IMR-90 (cell line): ENCODE measurements at regions not wholly inside any gene's neighbourhood (a gene's known extent, or its start where the extent isn't known, plus 50 kb on each side); places are given as distances from the start of the nearest gene placed in this dataset.

Experiments
- ATAC-seq: fragments of 200-7000 bp; cut with Tn5 transposase; 2 replicates; pipeline ENCODE4 v1.9.1; 2020; ENCODE audit warnings: low read depth, mild to moderate bottlenecking, moderate library complexity
- BruUV-seq: library from RNA; stranded (reverse); fragments of 400-500 nt; replicated peaks from 2 replicates; lab custom pipeline; 2021; lab: Mats Ljungman, UMichigan
- CTCF ChIA-PET: fragments of 300-600 bp; formaldehyde crosslinking; extraction: SDS; loops from one replicate; lab custom pipeline; 2021; ENCODE audit warnings: antibody characterized with exemption; lab: Yijun Ruan, JAX
- POLR2A ChIA-PET: fragments of 300-600 bp; sonication (Branson Sonifier 250); formaldehyde crosslinking; loops from one replicate; lab custom pipeline; 2022; ENCODE audit warnings: antibody characterized with exemption; ENCODE audit not compliant: unreplicated experiment; lab: Charles Lee
- DNase-seq: peaks from one replicate; pipeline ENCODE4 v3.0.0; 2013
- H2AFZ ChIP-seq: replicated peaks from 2 replicates; pipeline ENCODE3; 2013; ENCODE audit warnings: low read length, mild to moderate bottlenecking; ENCODE audit not compliant: poor library complexity
- H2AK5ac ChIP-seq: 2 replicates; pipeline ENCODE4 v1.6.1; 2013; ENCODE audit warnings: low read depth, low read length, inconsistent platforms
- H2AK9ac ChIP-seq: replicated peaks from 2 replicates; pipeline ENCODE3; 2013; ENCODE audit warnings: mild to moderate bottlenecking, low read depth, low read length, moderate library complexity; ENCODE audit not compliant: poor library complexity
- H2BK120ac ChIP-seq: 2 replicates; pipeline ENCODE4 v1.6.1; 2013; ENCODE audit warnings: low read depth, low read length, inconsistent platforms
- H2BK15ac ChIP-seq: 3 replicates; pipeline ENCODE4 v1.6.1; 2013; ENCODE audit warnings: low read depth, low read length, inconsistent platforms
- H2BK20ac ChIP-seq: 2 replicates; pipeline ENCODE4 v1.6.1; 2013; ENCODE audit warnings: low read depth, mild to moderate bottlenecking, inconsistent platforms, low read length, moderate library complexity
- H2BK5ac ChIP-seq: 2 replicates; pipeline ENCODE4 v1.6.1; 2013; ENCODE audit warnings: mild to moderate bottlenecking, low read depth, low read length, inconsistent platforms; ENCODE audit not compliant: poor library complexity, severe bottlenecking
- H3K14ac ChIP-seq: replicated peaks from 2 replicates; pipeline ENCODE4 v1.6.1; 2013; ENCODE audit warnings: low read depth, low read length, inconsistent platforms
- H3K18ac ChIP-seq: 2 replicates; pipeline ENCODE4 v1.6.1; 2013; ENCODE audit warnings: low read depth, low read length, control low read depth
- H3K23ac ChIP-seq: 2 replicates; pipeline ENCODE4 v1.6.1; 2013; ENCODE audit warnings: low read depth, low read length, inconsistent platforms
- H3K27ac ChIP-seq: 2 replicates; pipeline ENCODE4 v1.5.1; 2013; ENCODE audit warnings: mild to moderate bottlenecking, control low read depth, low read length; ENCODE audit not compliant: insufficient read depth
- H3K27me3 ChIP-seq: 2 replicates; pipeline ENCODE4 v1.6.1; 2013; ENCODE audit warnings: low read length; ENCODE audit not compliant: control insufficient read depth, insufficient read depth
- H3K36me3 ChIP-seq: 2 replicates; pipeline ENCODE4 v1.6.1; 2013; ENCODE audit warnings: low read length, mixed read lengths; ENCODE audit not compliant: control insufficient read depth, insufficient read depth
- H3K4ac ChIP-seq: 2 replicates; pipeline ENCODE4 v1.6.1; 2013; ENCODE audit warnings: low read depth, low read length, inconsistent platforms
- H3K4me1 ChIP-seq: 2 replicates; pipeline ENCODE4 v1.6.1; 2013; ENCODE audit warnings: low read length, mixed read lengths; ENCODE audit not compliant: control insufficient read depth, insufficient read depth
- H3K4me2 ChIP-seq: 2 replicates; pipeline ENCODE4 v1.6.1; 2013; ENCODE audit warnings: low read depth, mild to moderate bottlenecking, control low read depth, low read length, moderate library complexity
- H3K4me3 ChIP-seq: 2 replicates; pipeline ENCODE4 v1.5.1; 2013; ENCODE audit warnings: low read depth, mild to moderate bottlenecking, control low read depth, low read length, moderate library complexity; ENCODE audit not compliant: insufficient read depth
- H3K56ac ChIP-seq: 2 replicates; pipeline ENCODE4 v1.6.1; 2013; ENCODE audit warnings: low read length, inconsistent platforms; ENCODE audit not compliant: insufficient read depth; ENCODE audit errors: extremely low read depth
- H3K79me1 ChIP-seq, 2 experiments: 2 replicates each; pipeline ENCODE4 v1.6.1; 2013; ENCODE audit warnings: low read length in 2 of 2, inconsistent platforms in 1 of 2, low read depth in 1 of 2
- H3K9ac ChIP-seq: 2 replicates; pipeline ENCODE4 v1.6.1; 2013; ENCODE audit warnings: low read depth, low read length, control low read depth
- H3K9me1 ChIP-seq: 2 replicates; pipeline ENCODE4 v1.6.1; 2013; ENCODE audit warnings: low read length, inconsistent platforms; ENCODE audit not compliant: insufficient read depth
- H3K9me3 ChIP-seq: 2 replicates; pipeline ENCODE4 v1.6.1; 2013; ENCODE audit warnings: low read length; ENCODE audit not compliant: control insufficient read depth, insufficient read depth
- H4K20me1 ChIP-seq: 2 replicates; pipeline ENCODE4 v1.6.1; 2013; ENCODE audit warnings: low read length, inconsistent platforms; ENCODE audit not compliant: insufficient read depth
- H4K5ac ChIP-seq: 2 replicates; pipeline ENCODE4 v1.6.1; 2013; ENCODE audit warnings: mild to moderate bottlenecking, low read depth, low read length, control low read depth
- H4K8ac ChIP-seq, 2 experiments: 2 replicates each; pipeline ENCODE4 v1.6.1; 2013; ENCODE audit warnings: low read depth in 2 of 2, low read length in 2 of 2, control low read depth in 1 of 2, inconsistent platforms in 1 of 2
- H4K91ac ChIP-seq: 2 replicates; pipeline ENCODE4 v1.6.1; 2013; ENCODE audit warnings: low read depth, low read length, inconsistent platforms; ENCODE audit not compliant: insufficient read depth
- BHLHE40 ChIP-seq: fragments of 150-350 bp; IDR thresholded peaks from 2 replicates; pipeline ENCODE4 v1.6.1; 2016; ENCODE audit warnings: mild to moderate bottlenecking, low read depth, low read length
- MAFK ChIP-seq: IDR thresholded peaks from 2 replicates; pipeline ENCODE4 v1.6.1; 2012; ENCODE audit warnings: low read depth, low read length, improper control_type of control experiment
- MAZ ChIP-seq: IDR thresholded peaks from 2 replicates; pipeline ENCODE4 v1.6.1; 2012; ENCODE audit warnings: low read depth, mild to moderate bottlenecking, low read length, improper control_type of control experiment, moderate library complexity, borderline replicate concordance
- POLR2A ChIP-seq: IDR thresholded peaks from 2 replicates; pipeline ENCODE4 v1.6.1; 2012; ENCODE audit warnings: mild to moderate bottlenecking, low read depth, low read length
- RCOR1 ChIP-seq: IDR thresholded peaks from 2 replicates; pipeline ENCODE4 v1.6.1; 2012; ENCODE audit warnings: mild to moderate bottlenecking, low read length, improper control_type of control experiment; ENCODE audit not compliant: insufficient replicate concordance
- SMC3 ChIP-seq: fragments of 150-350 bp; IDR thresholded peaks from 2 replicates; pipeline ENCODE4 v1.6.1; 2016; ENCODE audit warnings: low read depth, mild to moderate bottlenecking, antibody characterized with exemption, low read length, moderate library complexity
- WGBS, 2 experiments: methylation state at CpG; one replicate each; pipeline versions ENCODE4 v1.1.5 to v1.1.7; 2013; ENCODE audit warnings: missing lambda C conversion rate in 2 of 2; ENCODE audit not compliant: insufficient read length in 1 of 2; ENCODE audit errors: extremely low coverage in 2 of 2; 5-methylcytosine and 5-hydroxymethylcytosine counted together
- dilution Hi-C: fragments of 300-500 bp; cut with HindIII; formaldehyde crosslinking; loops from one replicate; pipeline ENCODE4 v1.14.3; 2018; ENCODE audit warnings: low sequenced_read_pairs; ENCODE audit not compliant: unreplicated experiment
- in situ Hi-C: fragments of 300-500 bp; cut with MboI; formaldehyde crosslinking; loops from 3 replicates; pipeline ENCODE4 v1.14.3; 2019; ENCODE audit warnings: low sequenced_read_pairs, inconsistent platforms, mixed read lengths
- intact Hi-C: fragments of 100-400 bp; cut with micrococcal nuclease; formaldehyde crosslinking; loops from 2 replicates; pipeline ENCODE4 v1.10.0; 2022

- H2AFZ ChIP-seq: no peak overlapping the region
- in situ Hi-C loops: no loop called here
- no peak overlapping the region for H3K4me3 ChIP-seq
- no peak overlapping the region for H3K27ac ChIP-seq
- no peaks in the 10 kb centered on the region for H4K20me1 ChIP-seq
- ChIA-PET POLR2A (no interaction called here), CTCF (interaction anchor here (0.6 kb wide), 1 partner anchor 14 kb away, joined by 3 read pairs; no protein-coding TSS in a partner anchor)
- no peak overlapping the region for H3K23ac ChIP-seq
- no peak overlapping the region for H4K91ac ChIP-seq
- no peak overlapping the region for H3K14ac ChIP-seq
- no peaks in the 10 kb centered on the region for H3K9me1 ChIP-seq
- no peak overlapping the region for H3K4me2 ChIP-seq
- H3K9me3 ChIP-seq: no peaks in the 10 kb centered on the region
- intact Hi-C loops: no loop called here
- no peaks in the 10 kb centered on the region for H3K79me1 ChIP-seq
- H3K18ac ChIP-seq: no peak overlapping the region
- no peak overlapping the region for H2AK5ac ChIP-seq
- no peak for TF ChIP-seq SMC3
- TF ChIP-seq MAZ: no peak
- TF ChIP-seq RCOR1: no peak
- no peak for TF ChIP-seq POLR2A
- no peak for TF ChIP-seq MAFK
- TF ChIP-seq BHLHE40: no peak
- H3K4me1 ChIP-seq: no peaks in the 10 kb centered on the region
- H2BK120ac ChIP-seq: no peak overlapping the region
- ATAC-seq: no peak
- no CpG with 5 or more reads among the region's 3 CpGs for WGBS, 2 experiments
- DNase-seq: no peak
- H4K5ac ChIP-seq: no peak overlapping the region
- no peak overlapping the region for H2BK15ac ChIP-seq
- H2AK9ac ChIP-seq: no peak overlapping the region
- H3K27me3 ChIP-seq: peaks cover 4% of the 10 kb centered on the region
- no peaks in the 10 kb centered on the region for H3K36me3 ChIP-seq
- no peak overlapping the region for H2BK20ac ChIP-seq
- dilution Hi-C loops: no loop called here
- no TSS peak for BruUV-seq
- no peak overlapping the region for H3K4ac ChIP-seq
- no peak overlapping the region for H3K56ac ChIP-seq
- H2BK5ac ChIP-seq: no peak overlapping the region
- no peak overlapping the region for H4K8ac ChIP-seq
- no peak overlapping the region for H3K9ac ChIP-seq
Observed at GRCh38 chr14:36056845-36057244, 119.7 kb downstream of the PTCSC3 start.
